Panc1 (cell line): ENCODE measurements at regions not wholly inside any gene's neighbourhood (a gene's known extent, or its start where the extent isn't known, plus 50 kb on each side); places are given as distances from the start of the nearest gene placed in this dataset.

Experiments
- ATAC-seq: fragments of 200-7000 bp; cut with Tn5 transposase; 2 replicates; pipeline ENCODE4 v1.9.1; 2020; ENCODE audit warnings: mild to moderate bottlenecking, moderate library complexity
- BruUV-seq: library from RNA; stranded (reverse); fragments of 400-500 nt; replicated peaks from 2 replicates; lab custom pipeline; 2021; lab: Mats Ljungman, UMichigan
- CTCF ChIA-PET: fragments of 300-600 bp; sonication (Branson Sonifier 250); formaldehyde crosslinking; loops from one replicate; lab custom pipeline; 2022; ENCODE audit warnings: antibody characterized with exemption; lab: Charles Lee
- POLR2A ChIA-PET: fragments of 300-600 bp; sonication (Branson Sonifier 250); formaldehyde crosslinking; loops from one replicate; lab custom pipeline; 2022; ENCODE audit warnings: antibody characterized with exemption; lab: Charles Lee
- DNase-seq: peaks from one replicate; pipeline ENCODE4 v3.0.0-alpha.2; 2010; ENCODE audit warnings: low read depth, low spot score
- H3K27ac ChIP-seq: 2 replicates; pipeline ENCODE4 v1.5.1; 2011; ENCODE audit warnings: mild to moderate bottlenecking, low read length, inconsistent platforms
- H3K27me3 ChIP-seq: fragments of 200-500 bp; sonication (Bioruptor generic); 2 replicates; pipeline ENCODE4 v1.6.0; 2014; ENCODE audit warnings: low read length, inconsistent platforms; ENCODE audit not compliant: control insufficient read depth, insufficient read depth
- H3K36me3 ChIP-seq: fragments of 200-500 bp; sonication (Bioruptor generic); 2 replicates; pipeline ENCODE4 v1.5.1; 2014; ENCODE audit warnings: inconsistent platforms, mild to moderate bottlenecking, low read length, moderate library complexity; ENCODE audit not compliant: control insufficient read depth, insufficient read depth
- H3K4me1 ChIP-seq: 2 replicates; pipeline ENCODE4 v1.5.1; 2011; ENCODE audit warnings: inconsistent platforms, mild to moderate bottlenecking, low read length, moderate library complexity; ENCODE audit not compliant: control insufficient read depth, insufficient read depth
- H3K4me3 ChIP-seq, 2 experiments: 2 replicates each; pipeline ENCODE4 v1.5.1; 2011 to 2012; ENCODE audit warnings: low read depth in 2 of 2, low read length in 2 of 2, mild to moderate bottlenecking in 2 of 2, inconsistent platforms in 1 of 2, moderate library complexity in 1 of 2
- H3K9me3 ChIP-seq: fragments of 200-500 bp; sonication (Bioruptor generic); 2 replicates; pipeline ENCODE4 v1.5.1; 2014; ENCODE audit warnings: low read depth, mild to moderate bottlenecking, inconsistent platforms, low read length, moderate library complexity; ENCODE audit not compliant: control insufficient read depth, insufficient read depth
- CTCF ChIP-seq: fragments of 450-650 bp; IDR thresholded peaks from 2 replicates; pipeline ENCODE4 v1.5.1; 2017; ENCODE audit warnings: mild to moderate bottlenecking
- POLR2AphosphoS5 ChIP-seq: IDR thresholded peaks from 2 replicates; pipeline ENCODE4 v1.6.1; 2012; ENCODE audit warnings: mild to moderate bottlenecking, low read depth, low read length, moderate library complexity
- REST ChIP-seq, 2 experiments: IDR thresholded peaks; 2 replicates each; pipeline ENCODE4 v1.6.1; 2011 to 2012; ENCODE audit warnings: low read depth in 2 of 2, control low read depth in 1 of 2, low read length in 1 of 2, mild to moderate bottlenecking in 1 of 2, moderate library complexity in 1 of 2; ENCODE audit not compliant: insufficient read depth in 1 of 2
- SIN3A ChIP-seq: IDR thresholded peaks from 2 replicates; pipeline ENCODE4 v1.6.1; 2012; ENCODE audit warnings: low read depth, mild to moderate bottlenecking, low read length, moderate library complexity, borderline replicate concordance; ENCODE audit not compliant: insufficient read depth
- TCF7L2 ChIP-seq: IDR thresholded peaks from 2 replicates; pipeline ENCODE4 v1.6.1; 2011; ENCODE audit warnings: mild to moderate bottlenecking, low read depth, low read length, inconsistent platforms
- in situ Hi-C: cut with HindIII; loops from 2 replicates; pipeline ENCODE4 v1.10.0; 2016; ENCODE audit warnings: low sequenced_read_pairs, low pct_unique_long_range_greater_than_20kb
- intact Hi-C: fragments of 100-400 bp; cut with micrococcal nuclease; formaldehyde crosslinking; loops from one replicate; pipeline ENCODE4 v1.10.0; 2022; ENCODE audit not compliant: unreplicated experiment

GRCh38 chr16:16797239-16797638 is 418.3 kb downstream of the NPIPA7 start:
- no peaks in the 10 kb centered on the region for H3K36me3 ChIP-seq
- POLR2A ChIA-PET, result no interaction called here
- in situ Hi-C loops, result no loop called here
- DNase-seq, result no peak
- intact Hi-C loops, result no loop called here
- no peak for ATAC-seq
- CTCF ChIA-PET, result no interaction called here
- no TSS peak for BruUV-seq
- TF ChIP-seq POLR2AphosphoS5 (no peak), REST (IDR thresholded peaks at IDR 0.05; ENCODE audit: insufficient read depth in 1 of 2, low read depth in 2 of 2, low read length in 1 of 2) (peak in 1 of 2 experiments; percentile 83; a peak in 2 of 4 replicates)
- no peak overlapping the region for H3K4me3 ChIP-seq
- no peaks in the 10 kb centered on the region for H3K4me1 ChIP-seq
- peaks cover 10% of the 10 kb centered on the region for H3K27me3 ChIP-seq
- no peaks in the 10 kb centered on the region for H3K9me3 ChIP-seq
- no peak overlapping the region for H3K27ac ChIP-seq

GRCh38 chr16:16798504-16798903 is 419.6 kb downstream of the NPIPA7 start:
- no peak overlapping the region for H3K4me3 ChIP-seq
- TF ChIP-seq CTCF (no peak), SIN3A (no peak), TCF7L2 (no peak), REST (IDR thresholded peaks at IDR 0.05; ENCODE audit: insufficient read depth in 1 of 2, low read depth in 2 of 2, low read length in 1 of 2) (no peak), POLR2AphosphoS5 (no peak)
- intact Hi-C loops (no loop called here), in situ Hi-C loops (no loop called here)
- no peak for DNase-seq
- H3K4me1 ChIP-seq, result no peaks in the 10 kb centered on the region
- no peaks in the 10 kb centered on the region for H3K9me3 ChIP-seq
- ChIA-PET CTCF (no interaction called here), POLR2A (no interaction called here)
- no TSS peak for BruUV-seq
- H3K27me3 ChIP-seq, result peaks cover 8% of the 10 kb centered on the region
- ATAC-seq, result no peak
- no peak overlapping the region for H3K27ac ChIP-seq
- H3K36me3 ChIP-seq, result no peaks in the 10 kb centered on the region
